SU-DHL-6 (cell line): ENCODE measurements at regions not wholly inside any gene's neighbourhood (a gene's known extent, or its start where the extent isn't known, plus 50 kb on each side); places are given as distances from the start of the nearest gene placed in this dataset.

Experiments used
- H2AFZ ChIP-seq: fragments of 200-600 bp; sonication (generic); 2 replicates; pipeline ENCODE4 v1.6.1; 2014; ENCODE audit warnings: low read depth, mild to moderate bottlenecking, moderate library complexity, mixed read lengths, antibody characterized with exemption, low read length; ENCODE audit not compliant: severe bottlenecking
- H3F3A ChIP-seq: fragments of 200-600 bp; shearing (Covaris generic); 2 replicates; pipeline ENCODE4 v1.6.0; 2016; ENCODE audit warnings: antibody characterized with exemption, mild to moderate bottlenecking; ENCODE audit not compliant: insufficient read depth
- H3K27ac ChIP-seq: fragments of 200-600 bp; sonication (generic); 2 replicates; pipeline ENCODE4 v1.5.1; 2016; ENCODE audit warnings: low read depth, mild to moderate bottlenecking, low read length, moderate library complexity, mixed read lengths
- H3K27me3 ChIP-seq: fragments of 200-600 bp; sonication (generic), shearing (Covaris generic); 2 replicates; pipeline ENCODE4 v1.6.0; 2014; ENCODE audit warnings: mild to moderate bottlenecking, low read length
- H3K36me3 ChIP-seq: fragments of 200-600 bp; sonication (generic); 2 replicates; pipeline ENCODE4 v1.6.1; 2014; ENCODE audit warnings: mild to moderate bottlenecking, low read length, mixed read lengths
- H3K4me2 ChIP-seq: fragments of 300-600, 200-600 bp; shearing (Covaris generic), sonication (generic); 2 replicates; pipeline ENCODE4 v1.6.0; 2014; ENCODE audit warnings: low read length, low read depth, mild to moderate bottlenecking; ENCODE audit not compliant: poor library complexity, severe bottlenecking
- H3K4me3 ChIP-seq: fragments of 200-600 bp; sonication (generic); 2 replicates; pipeline ENCODE4 v1.5.1; 2014; ENCODE audit warnings: antibody characterized with exemption, low read length, mild to moderate bottlenecking, mixed read lengths; ENCODE audit not compliant: insufficient read depth, poor library complexity, severe bottlenecking
- H3K79me2 ChIP-seq: fragments of 200-600 bp; sonication (generic); 2 replicates; pipeline ENCODE4 v1.6.1; 2014; ENCODE audit warnings: mild to moderate bottlenecking, low read length, moderate library complexity; ENCODE audit not compliant: insufficient read depth
- H3K9ac ChIP-seq: fragments of 200-600 bp; sonication (generic); 2 replicates; pipeline ENCODE4 v1.7.0; 2014; ENCODE audit warnings: mild to moderate bottlenecking, low read length
- H3K9me2 ChIP-seq: fragments of 200-600 bp; sonication (generic); replicated peaks from 2 replicates; pipeline ENCODE4 v1.6.1; 2014; ENCODE audit warnings: low read length; ENCODE audit not compliant: insufficient read depth
- H3K9me3 ChIP-seq: fragments of 200-600 bp; sonication (generic); 2 replicates; pipeline ENCODE4 v1.6.1; 2014; ENCODE audit warnings: low read length, mixed read lengths; ENCODE audit not compliant: insufficient read depth
- H4K20me1 ChIP-seq: fragments of 200-600 bp; sonication (generic); 2 replicates; pipeline ENCODE4 v1.6.1; 2014; ENCODE audit warnings: low read depth, mild to moderate bottlenecking, antibody characterized with exemption, low read length, moderate library complexity, mixed read lengths
- CTCF ChIP-seq: fragments of 200-600 bp; sonication (generic); IDR thresholded peaks from one replicate; pipeline ENCODE4 v1.5.1; 2017; ENCODE audit warnings: antibody characterized with exemption, mild to moderate bottlenecking, low read length, moderate library complexity; ENCODE audit not compliant: insufficient read depth, poor library complexity, severe bottlenecking
- EZH2phosphoT487 ChIP-seq: fragments of 200-600 bp; sonication (generic), shearing (Covaris generic); conservative IDR thresholded peaks from 2 replicates; pipeline ENCODE4 v1.6.1; 2018; ENCODE audit warnings: mild to moderate bottlenecking, antibody characterized with exemption, low read length, moderate library complexity, mixed read lengths

- no peak overlapping the region for H3K4me3 ChIP-seq
- H3K79me2 ChIP-seq, result no peaks in the 10 kb centered on the region
- H3F3A ChIP-seq, result no peaks in the 10 kb centered on the region
- no peaks in the 10 kb centered on the region for H4K20me1 ChIP-seq
- H3K27ac ChIP-seq, result no peak overlapping the region
- no peak overlapping the region for H3K9ac ChIP-seq
- H3K9me3 ChIP-seq, result no peaks in the 10 kb centered on the region
- H3K9me2 ChIP-seq, result no peaks in the 10 kb centered on the region
- no peak overlapping the region for H3K4me2 ChIP-seq
- H3K36me3 ChIP-seq, result no peaks in the 10 kb centered on the region
- no peaks in the 10 kb centered on the region for H3K27me3 ChIP-seq
- no peak overlapping the region for H2AFZ ChIP-seq
- TF ChIP-seq EZH2phosphoT487, result no peak
- no peak for TF ChIP-seq CTCF
Observed at GRCh38 chr7:88629559-88629958, 129.9 kb upstream of the ZNF804B start.

GRCh38 chr7:88628363-88629085 lies 131.0 kb upstream of the ZNF804B start:
- Histone ChIP-seq H3K27me3 (no peaks in the 10 kb centered on the region), H3F3A (no peaks in the 10 kb centered on the region), H3K27ac (no peak overlapping the region), H4K20me1 (no peaks in the 10 kb centered on the region), H3K9ac (no peak overlapping the region), H3K4me2 (no peak overlapping the region), H2AFZ (no peak overlapping the region), H3K9me3 (no peaks in the 10 kb centered on the region), H3K36me3 (no peaks in the 10 kb centered on the region), H3K9me2 (no peaks in the 10 kb centered on the region), H3K4me3 (no peak overlapping the region), H3K79me2 (no peaks in the 10 kb centered on the region)
- TF ChIP-seq CTCF (no peak), EZH2phosphoT487 (no peak)

GRCh38 chr7:88617185-88617584 lies 142.3 kb upstream of the ZNF804B start:
- no peak overlapping the region for H3K4me3 ChIP-seq
- H3K9me3 ChIP-seq, result no peaks in the 10 kb centered on the region
- no peak overlapping the region for H3K9ac ChIP-seq
- no peaks in the 10 kb centered on the region; the same call in 1 of the 2 replicates for H3K9me2 ChIP-seq
- no peaks in the 10 kb centered on the region for H3F3A ChIP-seq
- no peaks in the 10 kb centered on the region for H4K20me1 ChIP-seq
- no peaks in the 10 kb centered on the region for H3K27me3 ChIP-seq
- H2AFZ ChIP-seq, result no peak overlapping the region
- no peak overlapping the region for H3K27ac ChIP-seq
- no peaks in the 10 kb centered on the region for H3K36me3 ChIP-seq
- no peak for TF ChIP-seq EZH2phosphoT487
- TF ChIP-seq CTCF, result no peak
- no peaks in the 10 kb centered on the region for H3K79me2 ChIP-seq
- H3K4me2 ChIP-seq, result no peak overlapping the region
